D721Med (cell line): ENCODE measurements at regions not wholly inside any gene's neighbourhood (a gene's known extent, or its start where the extent isn't known, plus 50 kb on each side); places are given as distances from the start of the nearest gene placed in this dataset.

Experiments
- DNase-seq: peaks from one replicate; pipeline ENCODE4 v3.0.0; 2011; ENCODE audit warnings: low spot score; ENCODE audit not compliant: insufficient read length
- FAIRE-seq: peaks from 2 replicates; lab custom pipeline; 2011; peaks lifted over from hg19 to GRCh38; lab: Jason Lieb, UNC
- CTCF ChIP-seq: IDR thresholded peaks from 2 replicates; pipeline ENCODE4 v1.5.1; 2012; ENCODE audit warnings: mild to moderate bottlenecking, control low read depth; ENCODE audit not compliant: insufficient read depth; ENCODE audit errors: missing control alignments

- FAIRE-seq = no peak
- DNase-seq = no peak
- TF ChIP-seq CTCF = no peak
Observed at GRCh38 chr7:33724201-33724600, 181.1 kb upstream of the BMPER start.

- no peak for TF ChIP-seq CTCF
- no peak for FAIRE-seq
- DNase-seq = no peak
Observed at GRCh38 chr7:33725111-33726025, 180.0 kb upstream of the BMPER start.

- no peak for FAIRE-seq
- no peak for TF ChIP-seq CTCF
- no peak for DNase-seq
Observed at GRCh38 chr7:33726582-33726981, 178.8 kb upstream of the BMPER start.

GRCh38 chr7:33727315-33727714 is 178.0 kb upstream of the BMPER start:
- DNase-seq (no peak), FAIRE-seq (no peak)
- no peak for TF ChIP-seq CTCF

GRCh38 chr7:33728873-33729551 is 176.3 kb upstream of the BMPER start:
- DNase-seq (no peak), FAIRE-seq (no peak)
- TF ChIP-seq CTCF = no peak

GRCh38 chr7:33729726-33730125 is 175.6 kb upstream of the BMPER start:
- no peak for TF ChIP-seq CTCF
- FAIRE-seq (no peak), DNase-seq (no peak)
